ENCODE measurements at regions not wholly inside any gene's neighbourhood (a gene's known extent, or its start where the extent isn't known, plus 50 kb on each side); places are given as distances from the start of the nearest gene placed in this dataset.

- no peak overlapping the region for H3K4me3 ChIP-seq (ENCODE audit: low read length)
- DNase-seq (ENCODE audit: low read depth), result no peak
- TF ChIP-seq, protein P1, sequence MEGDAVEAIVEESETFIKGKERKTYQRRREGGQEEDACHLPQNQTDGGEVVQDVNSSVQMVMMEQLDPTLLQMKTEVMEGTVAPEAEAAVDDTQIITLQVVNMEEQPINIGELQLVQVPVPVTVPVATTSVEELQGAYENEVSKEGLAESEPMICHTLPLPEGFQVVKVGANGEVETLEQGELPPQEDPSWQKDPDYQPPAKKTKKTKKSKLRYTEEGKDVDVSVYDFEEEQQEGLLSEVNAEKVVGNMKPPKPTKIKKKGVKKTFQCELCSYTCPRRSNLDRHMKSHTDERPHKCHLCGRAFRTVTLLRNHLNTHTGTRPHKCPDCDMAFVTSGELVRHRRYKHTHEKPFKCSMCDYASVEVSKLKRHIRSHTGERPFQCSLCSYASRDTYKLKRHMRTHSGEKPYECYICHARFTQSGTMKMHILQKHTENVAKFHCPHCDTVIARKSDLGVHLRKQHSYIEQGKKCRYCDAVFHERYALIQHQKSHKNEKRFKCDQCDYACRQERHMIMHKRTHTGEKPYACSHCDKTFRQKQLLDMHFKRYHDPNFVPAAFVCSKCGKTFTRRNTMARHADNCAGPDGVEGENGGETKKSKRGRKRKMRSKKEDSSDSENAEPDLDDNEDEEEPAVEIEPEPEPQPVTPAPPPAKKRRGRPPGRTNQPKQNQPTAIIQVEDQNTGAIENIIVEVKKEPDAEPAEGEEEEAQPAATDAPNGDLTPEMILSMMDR (conservative IDR thresholded peaks at IDR 0.05; ENCODE audit: low read length), result no peak
These were observed 51.3 kb downstream of the TET3 start for GRCh38 chr2:74036010-74036409.

GRCh38 chr2:74036450-74037195, 51.9 kb downstream of the TET3 start:
- TF ChIP-seq, protein P1 (conservative IDR thresholded peaks at IDR 0.05; ENCODE audit: low read length), result no peak
- no peak overlapping the region for H3K4me3 ChIP-seq (ENCODE audit: low read length)
- DNase-seq (ENCODE audit: low read depth), result no peak

GRCh38 chr2:74037379-74037860, 52.7 kb downstream of the TET3 start:
- DNase-seq (ENCODE audit: low read depth), result peak; percentile 67
- no peak overlapping the region for H3K4me3 ChIP-seq (ENCODE audit: low read length)
- TF ChIP-seq, protein P1 (conservative IDR thresholded peaks at IDR 0.05; ENCODE audit: low read length), result no peak

- no peak overlapping the region for H3K4me3 ChIP-seq (ENCODE audit: low read length)
- DNase-seq (ENCODE audit: low read depth), result no peak
- TF ChIP-seq, protein P1 (conservative IDR thresholded peaks at IDR 0.05; ENCODE audit: low read length), result no peak
These were observed 54.9 kb downstream of the TET3 start for GRCh38 chr2:74039611-74040010.

DNA sequence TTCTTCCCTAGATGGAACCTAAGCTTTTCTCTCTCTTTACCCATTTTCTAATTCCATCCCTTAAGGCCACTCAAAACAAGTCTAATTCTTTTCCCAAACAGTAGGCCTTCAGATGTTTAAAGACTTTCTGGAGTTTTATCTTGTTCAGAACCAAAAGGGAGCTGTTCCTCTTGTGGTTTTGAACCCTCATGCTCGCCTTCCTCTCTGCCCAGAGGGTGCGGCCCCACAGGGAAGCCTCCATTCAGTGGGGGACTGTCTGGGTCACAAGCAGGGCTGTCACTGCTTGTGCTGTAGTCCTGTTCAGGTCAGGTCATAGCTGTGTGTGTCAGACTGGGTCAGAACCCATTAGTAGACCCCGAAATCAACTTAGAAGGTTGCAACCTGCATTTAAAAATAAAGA, 56.5 kb downstream of the TET3 start:
- no peak for DNase-seq (ENCODE audit: low read depth)
- TF ChIP-seq, protein P1 (conservative IDR thresholded peaks at IDR 0.05; ENCODE audit: low read length), result no peak
- H3K4me3 ChIP-seq (ENCODE audit: low read length), result no peak overlapping the region

- no peak overlapping the region for H3K4me3 ChIP-seq (ENCODE audit: low read length)
- no peak for DNase-seq (ENCODE audit: low read depth)
- TF ChIP-seq, protein P1 (conservative IDR thresholded peaks at IDR 0.05; ENCODE audit: low read length), result no peak
These were observed 57.0 kb downstream of the TET3 start for GRCh38 chr2:74041726-74042125.

- no peak overlapping the region for H3K4me3 ChIP-seq (ENCODE audit: low read length)
- DNase-seq (ENCODE audit: low read depth), result no peak
- TF ChIP-seq, protein P1 (conservative IDR thresholded peaks at IDR 0.05; ENCODE audit: low read length), result no peak
These were observed 57.9 kb downstream of the TET3 start for GRCh38 chr2:74042606-74043005.
